SK-N-SH (cell line): ENCODE measurements at regions not wholly inside any gene's neighbourhood (a gene's known extent, or its start where the extent isn't known, plus 50 kb on each side); places are given as distances from the start of the nearest gene placed in this dataset.
A peak's percentile ranks its signal among the peaks of the same experiment; 100 is the strongest.

Experiments used
- EZH2phosphoT487 ChIP-seq: fragments of 200-600 bp; sonication (generic); IDR thresholded peaks from 2 replicates; pipeline ENCODE4 v1.6.1; 2017; ENCODE audit warnings: low read depth, mixed run types, mild to moderate bottlenecking, antibody characterized with exemption, moderate library complexity, borderline replicate concordance
- GATA2 ChIP-seq: sonication (generic); formaldehyde crosslinking; IDR thresholded peaks from 2 replicates; pipeline ENCODE4 v1.5.0; 2020; ENCODE audit warnings: mild to moderate bottlenecking, missing genetic modification reagents
- PBX3 ChIP-seq: IDR thresholded peaks from 2 replicates; pipeline ENCODE4; 2012
- POLR2AphosphoS5 ChIP-seq: IDR thresholded peaks from 2 replicates; pipeline ENCODE4 v1.6.1; 2012; ENCODE audit warnings: low read depth, low read length
- RCOR1 ChIP-seq: fragments of 150-350 bp; IDR thresholded peaks from 2 replicates; pipeline ENCODE4 v1.6.1; 2017; ENCODE audit warnings: antibody characterized with exemption, low read length
- SMC3 ChIP-seq: IDR thresholded peaks from 2 replicates; pipeline ENCODE4 v1.6.1; 2012; ENCODE audit warnings: low read depth, low read length, improper control_type of control experiment
- TAF1 ChIP-seq: IDR thresholded peaks from 2 replicates; pipeline ENCODE4 v1.6.1; 2012; ENCODE audit warnings: low read depth, mild to moderate bottlenecking, low read length, moderate library complexity, borderline replicate concordance
- YY1 ChIP-seq: IDR thresholded peaks from 2 replicates; pipeline ENCODE4 v1.4.0; 2012; ENCODE audit warnings: low read depth, mild to moderate bottlenecking
- TF ChIP-seq, protein P1 (sequence below): IDR thresholded peaks from 2 replicates; pipeline ENCODE4 v1.4.0; 2012; ENCODE audit warnings: low read depth
- TF ChIP-seq, protein P2 (sequence below): fragments of 200-600 bp; sonication (generic); IDR thresholded peaks from 2 replicates; pipeline ENCODE4 v1.6.1; 2017; ENCODE audit warnings: antibody characterized with exemption, mild to moderate bottlenecking, moderate library complexity

- no peak for TF ChIP-seq RCOR1
- no peak for TF ChIP-seq GATA2 (CRISPR knock-in tag)
- no peak for TF ChIP-seq SMC3
- TF ChIP-seq, protein P1, sequence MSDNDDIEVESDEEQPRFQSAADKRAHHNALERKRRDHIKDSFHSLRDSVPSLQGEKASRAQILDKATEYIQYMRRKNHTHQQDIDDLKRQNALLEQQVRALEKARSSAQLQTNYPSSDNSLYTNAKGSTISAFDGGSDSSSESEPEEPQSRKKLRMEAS: no peak
- TF ChIP-seq YY1: no peak
- TF ChIP-seq, protein P2, sequence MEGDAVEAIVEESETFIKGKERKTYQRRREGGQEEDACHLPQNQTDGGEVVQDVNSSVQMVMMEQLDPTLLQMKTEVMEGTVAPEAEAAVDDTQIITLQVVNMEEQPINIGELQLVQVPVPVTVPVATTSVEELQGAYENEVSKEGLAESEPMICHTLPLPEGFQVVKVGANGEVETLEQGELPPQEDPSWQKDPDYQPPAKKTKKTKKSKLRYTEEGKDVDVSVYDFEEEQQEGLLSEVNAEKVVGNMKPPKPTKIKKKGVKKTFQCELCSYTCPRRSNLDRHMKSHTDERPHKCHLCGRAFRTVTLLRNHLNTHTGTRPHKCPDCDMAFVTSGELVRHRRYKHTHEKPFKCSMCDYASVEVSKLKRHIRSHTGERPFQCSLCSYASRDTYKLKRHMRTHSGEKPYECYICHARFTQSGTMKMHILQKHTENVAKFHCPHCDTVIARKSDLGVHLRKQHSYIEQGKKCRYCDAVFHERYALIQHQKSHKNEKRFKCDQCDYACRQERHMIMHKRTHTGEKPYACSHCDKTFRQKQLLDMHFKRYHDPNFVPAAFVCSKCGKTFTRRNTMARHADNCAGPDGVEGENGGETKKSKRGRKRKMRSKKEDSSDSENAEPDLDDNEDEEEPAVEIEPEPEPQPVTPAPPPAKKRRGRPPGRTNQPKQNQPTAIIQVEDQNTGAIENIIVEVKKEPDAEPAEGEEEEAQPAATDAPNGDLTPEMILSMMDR: peak; percentile 58
- no peak for TF ChIP-seq POLR2AphosphoS5
- TF ChIP-seq TAF1: no peak
- TF ChIP-seq PBX3: no peak
- TF ChIP-seq EZH2phosphoT487: no peak
Measured at GRCh38 chr18:53909668-53910067, 314.8 kb downstream of the MBD2 start.
